Hepatocyte (in vitro differentiated cells): ENCODE measurements at regions not wholly inside any gene's neighbourhood (a gene's known extent, or its start where the extent isn't known, plus 50 kb on each side); places are given as distances from the start of the nearest gene placed in this dataset.

Source experiments
- EZH2 ChIP-seq: fragments of 200-600 bp; sonication (generic); IDR thresholded peaks from 2 replicates; pipeline ENCODE4 v1.6.1; 2016; ENCODE audit warnings: antibody characterized with exemption, mild to moderate bottlenecking, borderline replicate concordance
- EZH2phosphoT487 ChIP-seq: fragments of 200-600 bp; sonication (generic); IDR thresholded peaks from one replicate; pipeline ENCODE4 v1.6.1; 2018; ENCODE audit warnings: antibody characterized with exemption, mild to moderate bottlenecking, low read depth, moderate library complexity; ENCODE audit not compliant: unreplicated experiment, severe bottlenecking
- TF ChIP-seq, protein P1 (sequence below): fragments of 200-600 bp; sonication (generic); IDR thresholded peaks from 2 replicates; pipeline ENCODE4 v1.5.1; 2016; ENCODE audit warnings: antibody characterized with exemption, mild to moderate bottlenecking; ENCODE audit not compliant: poor library complexity

DNA sequence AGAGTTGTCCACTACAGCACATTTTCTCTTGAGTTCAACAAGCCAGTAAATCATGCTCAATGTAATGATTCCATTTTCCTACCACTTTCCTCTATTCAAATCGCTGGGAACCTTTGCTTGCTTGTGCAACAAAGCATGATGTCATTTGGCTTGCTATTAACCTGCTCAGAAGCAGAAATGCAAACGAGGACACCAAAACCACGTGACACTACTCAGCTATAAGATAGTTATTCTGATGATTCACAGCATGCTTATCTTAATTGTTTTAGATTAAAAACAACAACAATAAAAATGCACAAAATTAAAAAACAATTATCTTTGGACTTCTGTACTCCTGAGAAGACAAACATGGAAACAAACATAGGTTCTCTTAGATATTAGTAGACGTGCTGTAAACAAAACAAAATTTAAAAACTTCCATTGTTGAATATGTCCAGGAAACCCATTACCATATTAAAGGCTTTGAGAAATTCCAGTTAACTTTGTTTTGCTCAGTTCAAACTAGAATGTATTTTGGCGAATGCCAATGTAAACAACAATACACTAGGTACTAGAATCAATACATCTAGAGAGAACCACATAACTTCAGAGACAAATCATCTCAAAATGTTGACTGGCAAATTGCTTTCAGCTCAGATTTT, 77.5 kb upstream of the KRAS start:
- TF ChIP-seq EZH2phosphoT487 (no peak), EZH2 (no peak)
- TF ChIP-seq, protein P1, sequence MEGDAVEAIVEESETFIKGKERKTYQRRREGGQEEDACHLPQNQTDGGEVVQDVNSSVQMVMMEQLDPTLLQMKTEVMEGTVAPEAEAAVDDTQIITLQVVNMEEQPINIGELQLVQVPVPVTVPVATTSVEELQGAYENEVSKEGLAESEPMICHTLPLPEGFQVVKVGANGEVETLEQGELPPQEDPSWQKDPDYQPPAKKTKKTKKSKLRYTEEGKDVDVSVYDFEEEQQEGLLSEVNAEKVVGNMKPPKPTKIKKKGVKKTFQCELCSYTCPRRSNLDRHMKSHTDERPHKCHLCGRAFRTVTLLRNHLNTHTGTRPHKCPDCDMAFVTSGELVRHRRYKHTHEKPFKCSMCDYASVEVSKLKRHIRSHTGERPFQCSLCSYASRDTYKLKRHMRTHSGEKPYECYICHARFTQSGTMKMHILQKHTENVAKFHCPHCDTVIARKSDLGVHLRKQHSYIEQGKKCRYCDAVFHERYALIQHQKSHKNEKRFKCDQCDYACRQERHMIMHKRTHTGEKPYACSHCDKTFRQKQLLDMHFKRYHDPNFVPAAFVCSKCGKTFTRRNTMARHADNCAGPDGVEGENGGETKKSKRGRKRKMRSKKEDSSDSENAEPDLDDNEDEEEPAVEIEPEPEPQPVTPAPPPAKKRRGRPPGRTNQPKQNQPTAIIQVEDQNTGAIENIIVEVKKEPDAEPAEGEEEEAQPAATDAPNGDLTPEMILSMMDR: no peak
